Heart right ventricle (tissue), 16 donors: ENCODE measurements at regions not wholly inside any gene's neighbourhood (a gene's known extent, or its start where the extent isn't known, plus 50 kb on each side); places are given as distances from the start of the nearest gene placed in this dataset.

Experiments
- ATAC-seq, 8 donors: fragments of 200-7000 bp; cut with Tn5 transposase; one replicate each; pipeline ENCODE4 v1.9.1; 2020; ENCODE audit warnings: mild to moderate bottlenecking in 8 of 8, moderate library complexity in 8 of 8, moderate number of reproducible peaks in 1 of 8
- DNase-seq, 2 donors: peaks; one replicate each; pipeline ENCODE4 v3.0.0-alpha.2; 2020
- H3K27ac ChIP-seq, 10 donors: fragments of 200-600 bp; sonication (generic) in 2 of 10; one replicate each; pipeline versions ENCODE4 v1.5.0 to v1.8.0; 2020 to 2022; ENCODE audit warnings: mild to moderate bottlenecking in 3 of 10
- H3K27me3 ChIP-seq, 7 donors: fragments of 200-600 bp; one replicate each; pipeline ENCODE4 v1.8.0; 2021 to 2022; ENCODE audit warnings: mild to moderate bottlenecking in 2 of 7
- H3K36me3 ChIP-seq, 9 donors: fragments of 200-600 bp; sonication (generic) in 1 of 9; one replicate each; pipeline versions ENCODE4 v1.5.0 to v1.8.0; 2020 to 2022; ENCODE audit warnings: mild to moderate bottlenecking in 2 of 9
- H3K4me1 ChIP-seq, 9 donors: fragments of 200-600 bp; sonication (generic) in 1 of 9; one replicate each; pipeline versions ENCODE4 v1.5.0 to v1.8.0; 2020 to 2022; ENCODE audit warnings: mild to moderate bottlenecking in 4 of 9
- H3K4me3 ChIP-seq, 10 donors: fragments of 200-600 bp; sonication (generic) in 2 of 10; one replicate each; pipeline versions ENCODE4 v1.5.0 to v1.8.0; 2020 to 2022; ENCODE audit warnings: mild to moderate bottlenecking in 7 of 10, moderate library complexity in 2 of 10
- H3K9me3 ChIP-seq, 11 donors: fragments of 200-600 bp in 10 of 11; sonication (generic) in 2 of 11; one replicate each; pipeline versions ENCODE4 v1.5.0 to v1.8.0; 2013 to 2022; ENCODE audit warnings: mild to moderate bottlenecking in 2 of 11, control low read depth in 1 of 11, moderate library complexity in 1 of 11
- WGBS, 2 donors: extraction: QIAGEN DNeasy Blood & Tissue Kit; methylation state at CpG; one replicate each; pipeline ENCODE4 v1.1.7; 2013; ENCODE audit warnings: inconsistent platforms in 1 of 2; 5-methylcytosine and 5-hydroxymethylcytosine counted together
- intact Hi-C, 10 donors: fragments of 100-400 bp; cut with DNase I; formaldehyde crosslinking; loops; one replicate each; pipeline versions ENCODE4 v1.11.1 to v1.14.2; 2022
- TF ChIP-seq, protein P1 (sequence below), 9 donors: fragments of 200-600 bp; sonication (generic) in 2 of 9; IDR thresholded peaks; one replicate each; pipeline versions ENCODE4 v1.5.0 to v1.8.0; 2021 to 2022; ENCODE audit warnings: antibody characterized with exemption in 9 of 9, mild to moderate bottlenecking in 5 of 9, moderate library complexity in 1 of 9
- donor health status: Arrhythmogenic right ventricular cardiomyopathy.
- donor health status: ischemic (EF 13 %, LVEDD 7.1; RV severe dilation, severe dysfunction).
- donor health status: healthy with polysubstance abuse.
- donor health status: DM: no; HTN: yes; CAD: no.
- donor health status: DM: no; HTN: no; CAD: no.
- donor health status: ischemic (EF 25% LVEDD 6.9; RV normal size, moderate dysfunction).
- donor health status: ischemic (EF 25% LVEDD 5.7; RV mildly dilated, moderate dysfunction).
- donor health status: healthy.
- donor health status: DM: yes; HTN: yes; CAD: no.
- donor health status: Ischemic cardiomyopathy.
- donor health status: ischemic (EF 35%, LVEDD 5.7; RV mildly dilated, moderate dysfunction).
- donor health status: nonischemic (EF 11% LVEDD 7.7; RV severe dilation, severe dysfunction).
- donor health status: DM: yes; HTN: yes; CAD: no.
- donor health status: PGD.
- donor health status: ischemic (EF 29% LVEDD 5.4; RV normal size, mild dysfunction).
- donor health status: nonischemic (EF 23%, LVEDD 6.1; RV moderate dilation, normal function).

DNA sequence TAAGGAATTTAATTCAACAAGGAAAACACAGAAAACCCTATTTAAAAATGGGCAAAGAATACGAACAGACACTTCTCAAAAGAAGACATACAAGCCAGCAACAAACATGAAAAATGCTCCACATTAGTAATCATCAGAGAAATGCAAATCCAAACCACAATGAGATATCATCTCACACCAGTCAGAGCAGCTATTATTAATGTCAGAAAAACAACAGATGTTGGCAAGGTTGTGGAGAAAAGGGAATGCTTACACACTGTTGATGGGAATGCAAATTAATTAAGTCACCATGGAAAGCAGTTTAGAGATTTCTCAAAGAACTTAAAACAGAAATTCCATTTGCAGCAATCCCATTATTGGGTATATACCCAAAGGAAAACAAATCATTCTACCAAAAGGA, 55.2 kb downstream of the GCC1 start:
- 50 to 63% methylated on average over 1 of the region's 1 CpG for WGBS, 2 donors
- H3K9me3 ChIP-seq: peaks cover 0 to 15% (median 10%) of the 10 kb centered on the region in 11 donors
- intact Hi-C loops: no loop called here
- no peak overlapping the region for H3K4me3 ChIP-seq
- TF ChIP-seq, protein P1, sequence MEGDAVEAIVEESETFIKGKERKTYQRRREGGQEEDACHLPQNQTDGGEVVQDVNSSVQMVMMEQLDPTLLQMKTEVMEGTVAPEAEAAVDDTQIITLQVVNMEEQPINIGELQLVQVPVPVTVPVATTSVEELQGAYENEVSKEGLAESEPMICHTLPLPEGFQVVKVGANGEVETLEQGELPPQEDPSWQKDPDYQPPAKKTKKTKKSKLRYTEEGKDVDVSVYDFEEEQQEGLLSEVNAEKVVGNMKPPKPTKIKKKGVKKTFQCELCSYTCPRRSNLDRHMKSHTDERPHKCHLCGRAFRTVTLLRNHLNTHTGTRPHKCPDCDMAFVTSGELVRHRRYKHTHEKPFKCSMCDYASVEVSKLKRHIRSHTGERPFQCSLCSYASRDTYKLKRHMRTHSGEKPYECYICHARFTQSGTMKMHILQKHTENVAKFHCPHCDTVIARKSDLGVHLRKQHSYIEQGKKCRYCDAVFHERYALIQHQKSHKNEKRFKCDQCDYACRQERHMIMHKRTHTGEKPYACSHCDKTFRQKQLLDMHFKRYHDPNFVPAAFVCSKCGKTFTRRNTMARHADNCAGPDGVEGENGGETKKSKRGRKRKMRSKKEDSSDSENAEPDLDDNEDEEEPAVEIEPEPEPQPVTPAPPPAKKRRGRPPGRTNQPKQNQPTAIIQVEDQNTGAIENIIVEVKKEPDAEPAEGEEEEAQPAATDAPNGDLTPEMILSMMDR (IDR thresholded peaks at IDR 0.05): no peak
- DNase-seq: no peak
- no peak overlapping the region for H3K27ac ChIP-seq
- no peaks in the 10 kb centered on the region for H3K4me1 ChIP-seq
- no peaks in the 10 kb centered on the region for H3K36me3 ChIP-seq
- ATAC-seq: no peak
- peaks cover 0 to 21% (median 13%) of the 10 kb centered on the region in 7 donors for H3K27me3 ChIP-seq

DNA sequence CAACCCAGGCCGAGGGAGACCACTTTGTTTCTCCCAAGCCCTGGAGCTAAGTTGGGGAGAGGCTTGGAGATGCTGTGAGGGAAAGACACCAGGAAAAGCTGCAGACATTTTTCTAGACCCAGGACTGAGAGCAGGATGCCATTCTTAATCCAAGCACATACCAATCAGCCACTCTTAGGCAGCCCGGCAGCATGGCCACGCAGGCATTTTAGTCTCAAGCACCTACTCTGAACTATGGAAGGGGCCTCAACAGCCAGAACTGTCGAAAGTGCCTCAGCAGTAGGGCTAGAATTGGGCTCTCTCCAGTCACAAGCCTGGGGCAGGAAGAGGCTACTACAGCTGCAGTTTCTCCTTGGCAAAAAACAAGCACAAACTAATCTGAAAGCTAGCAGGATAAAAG, 57.8 kb downstream of the GCC1 start:
- Histone ChIP-seq H3K36me3 (no peaks in the 10 kb centered on the region), H3K27me3 (peaks cover 0 to 6% (median 3%) of the 10 kb centered on the region in 7 donors), H3K4me3 (no peak overlapping the region), H3K9me3 (peaks cover 0 to 17% (median 12%) of the 10 kb centered on the region in 11 donors), H3K27ac (no peak overlapping the region), H3K4me1 (no peaks in the 10 kb centered on the region)
- 46% methylated on average over 4 of the region's 4 CpGs for WGBS, 2 donors
- DNase-seq (no peak), ATAC-seq (no peak)
- TF ChIP-seq, protein P1 (IDR thresholded peaks at IDR 0.05): no peak
- intact Hi-C loops: no loop called here

DNA sequence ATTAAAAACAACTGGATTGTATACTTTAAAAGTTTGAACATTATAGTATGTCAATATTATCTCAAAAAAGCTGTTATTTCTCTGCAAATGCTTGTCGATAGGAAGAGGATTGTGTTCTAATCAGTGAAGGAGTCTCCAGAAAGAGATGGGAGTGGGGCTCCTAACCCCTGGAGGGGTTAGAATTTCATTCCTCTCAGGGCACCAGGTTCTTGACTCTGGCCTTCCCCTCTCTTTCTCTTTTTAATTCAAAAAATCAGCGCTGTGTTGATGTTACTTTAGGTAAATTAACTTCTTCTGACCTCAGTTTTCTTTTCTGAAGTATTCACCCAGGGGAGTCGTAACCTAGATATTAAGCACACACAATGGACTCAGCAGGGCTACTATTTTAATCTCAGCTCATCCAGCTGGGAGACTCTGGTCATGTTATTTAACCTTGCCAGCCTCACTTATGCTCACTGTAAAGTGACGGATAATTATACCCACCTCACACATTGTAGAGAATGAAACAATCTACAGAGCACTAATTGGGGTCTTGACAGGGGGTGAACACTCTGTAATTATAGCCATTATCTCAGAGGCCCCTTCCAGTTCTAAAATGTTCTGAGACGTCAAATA, 59.4 kb downstream of the GCC1 start:
- H3K36me3 ChIP-seq: no peaks in the 10 kb centered on the region
- no peak overlapping the region for H3K4me3 ChIP-seq
- TF ChIP-seq, protein P1 (IDR thresholded peaks at IDR 0.05): no peak
- peaks cover 0 to 31% (median 12%) of the 10 kb centered on the region in 11 donors for H3K9me3 ChIP-seq
- WGBS, 2 donors: 47 to 49% methylated on average over 5 of the region's 5 CpGs
- ATAC-seq: no peak
- peaks cover 0 to 8% (median 3%) of the 10 kb centered on the region in 7 donors for H3K27me3 ChIP-seq
- intact Hi-C loops: no loop called here
- DNase-seq: no peak
- H3K4me1 ChIP-seq: no peaks in the 10 kb centered on the region
- H3K27ac ChIP-seq: no peak overlapping the region

DNA sequence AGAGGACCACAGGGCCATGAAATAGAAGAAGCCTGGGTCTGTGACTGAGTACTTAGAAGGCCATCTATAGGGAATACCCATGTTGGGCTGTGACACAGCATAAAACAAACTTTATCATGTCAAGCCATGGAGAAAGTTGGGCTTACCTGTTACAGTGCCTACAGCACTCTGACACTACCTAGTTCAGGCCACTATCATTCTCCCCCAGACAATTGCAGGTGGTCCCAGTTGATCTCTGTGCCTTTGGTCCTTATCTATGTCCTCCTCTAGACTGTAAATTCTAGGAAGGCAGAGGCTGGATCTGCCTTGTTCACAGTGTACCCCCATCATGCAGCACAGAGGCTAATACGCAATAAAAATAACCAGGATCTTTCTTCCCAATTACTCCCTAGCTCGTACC, 69.1 kb downstream of the GCC1 start:
- Histone ChIP-seq H3K36me3 (no peaks in the 10 kb centered on the region), H3K4me1 (no peaks in the 10 kb centered on the region), H3K9me3 (peaks cover 0 to 3% (median 0%) of the 10 kb centered on the region in 11 donors), H3K4me3 (no peak overlapping the region), H3K27me3 (peaks cover 0 to 15% (median 2%) of the 10 kb centered on the region in 7 donors), H3K27ac (no peak overlapping the region)
- ATAC-seq: no peak
- no peak for DNase-seq
- TF ChIP-seq, protein P1 (IDR thresholded peaks at IDR 0.05): no peak
- intact Hi-C loops: loop anchor here in 1 of 10 donors (10.0 kb wide), 1 partner anchor 712 kb away; no protein-coding TSS in a partner anchor
- WGBS, 2 donors: 77 to 81% methylated on average over 2 of the region's 2 CpGs
